Progenitor cell of endocrine pancreas (in vitro differentiated cells): ENCODE measurements at regions not wholly inside any gene's neighbourhood (a gene's known extent, or its start where the extent isn't known, plus 50 kb on each side); places are given as distances from the start of the nearest gene placed in this dataset.

Source experiments
- DNase-seq: peaks from one replicate; pipeline ENCODE4 v3.0.0; 2021; ENCODE audit warnings: low spot score; ENCODE audit not compliant: unreplicated experiment
- H3K27ac Mint-ChIP-seq: 2 replicates; pipeline ENCODE4 v1.8.0; 2021; ENCODE audit warnings: mild to moderate bottlenecking, moderate library complexity, mixed read lengths
- H3K27me3 Mint-ChIP-seq: 2 replicates; pipeline ENCODE4 v1.8.0; 2021; ENCODE audit warnings: mixed read lengths
- H3K36me3 Mint-ChIP-seq: 2 replicates; pipeline ENCODE4 v1.8.0; 2022; ENCODE audit warnings: mixed read lengths; ENCODE audit not compliant: insufficient read depth
- H3K4me1 Mint-ChIP-seq: 2 replicates; pipeline ENCODE4 v1.8.0; 2021; ENCODE audit warnings: low read depth, mixed read lengths
- H3K4me3 Mint-ChIP-seq: 2 replicates; pipeline ENCODE4 v1.8.0; 2021; ENCODE audit warnings: low read depth, mild to moderate bottlenecking, moderate library complexity, mixed read lengths
- H3K9me3 Mint-ChIP-seq: 2 replicates; pipeline ENCODE4 v1.8.0; 2021; ENCODE audit warnings: low read depth, mixed read lengths
- TF ChIP-seq, protein P1 (sequence below): fragments of 200-600 bp; sonication (generic); IDR thresholded peaks from one replicate; pipeline ENCODE4 v1.5.0; 2021; ENCODE audit warnings: antibody characterized with exemption, mild to moderate bottlenecking; ENCODE audit not compliant: unreplicated experiment

DNA sequence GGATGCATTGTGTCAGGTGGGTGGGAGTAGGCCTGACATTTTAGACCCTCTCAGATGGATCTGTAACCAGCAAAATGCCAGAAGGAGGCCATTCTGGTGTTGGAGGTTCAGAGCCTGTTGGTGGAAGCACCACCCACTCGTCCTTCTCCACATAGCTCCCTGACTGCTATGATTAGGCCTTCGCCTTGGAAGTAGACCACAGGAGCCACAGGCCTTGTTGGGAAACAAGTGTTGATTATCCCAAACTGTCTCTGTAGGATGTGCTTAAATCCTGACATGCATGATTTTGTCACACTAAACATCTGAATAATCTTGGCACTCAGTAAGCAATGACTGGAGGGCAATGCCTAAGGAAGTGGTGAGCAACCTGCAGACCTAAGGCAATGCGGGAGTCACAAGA is 117.2 kb upstream of the LY86 start:
- peaks cover 12% of the 10 kb centered on the region for H3K9me3 Mint-ChIP-seq
- H3K4me1 Mint-ChIP-seq, result no peaks in the 10 kb centered on the region
- TF ChIP-seq, protein P1, sequence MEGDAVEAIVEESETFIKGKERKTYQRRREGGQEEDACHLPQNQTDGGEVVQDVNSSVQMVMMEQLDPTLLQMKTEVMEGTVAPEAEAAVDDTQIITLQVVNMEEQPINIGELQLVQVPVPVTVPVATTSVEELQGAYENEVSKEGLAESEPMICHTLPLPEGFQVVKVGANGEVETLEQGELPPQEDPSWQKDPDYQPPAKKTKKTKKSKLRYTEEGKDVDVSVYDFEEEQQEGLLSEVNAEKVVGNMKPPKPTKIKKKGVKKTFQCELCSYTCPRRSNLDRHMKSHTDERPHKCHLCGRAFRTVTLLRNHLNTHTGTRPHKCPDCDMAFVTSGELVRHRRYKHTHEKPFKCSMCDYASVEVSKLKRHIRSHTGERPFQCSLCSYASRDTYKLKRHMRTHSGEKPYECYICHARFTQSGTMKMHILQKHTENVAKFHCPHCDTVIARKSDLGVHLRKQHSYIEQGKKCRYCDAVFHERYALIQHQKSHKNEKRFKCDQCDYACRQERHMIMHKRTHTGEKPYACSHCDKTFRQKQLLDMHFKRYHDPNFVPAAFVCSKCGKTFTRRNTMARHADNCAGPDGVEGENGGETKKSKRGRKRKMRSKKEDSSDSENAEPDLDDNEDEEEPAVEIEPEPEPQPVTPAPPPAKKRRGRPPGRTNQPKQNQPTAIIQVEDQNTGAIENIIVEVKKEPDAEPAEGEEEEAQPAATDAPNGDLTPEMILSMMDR, result no peak
- H3K27me3 Mint-ChIP-seq, result peaks cover 10% of the 10 kb centered on the region
- DNase-seq, result no peak
- peaks cover 2% of the 10 kb centered on the region for H3K36me3 Mint-ChIP-seq
- H3K4me3 Mint-ChIP-seq, result no peak overlapping the region
- no peak overlapping the region for H3K27ac Mint-ChIP-seq

- TF ChIP-seq, protein P1, result no peak
- H3K36me3 Mint-ChIP-seq, result peaks cover 2% of the 10 kb centered on the region
- no peak overlapping the region for H3K4me3 Mint-ChIP-seq
- H3K27ac Mint-ChIP-seq, result peak overlapping the region; percentile 47
- peaks cover 12% of the 10 kb centered on the region for H3K9me3 Mint-ChIP-seq
- peaks cover 7% of the 10 kb centered on the region for H3K27me3 Mint-ChIP-seq
- no peak for DNase-seq
- no peaks in the 10 kb centered on the region for H3K4me1 Mint-ChIP-seq
These were observed 114.2 kb upstream of the LY86 start for GRCh38 chr6:6474170-6474920.

DNA sequence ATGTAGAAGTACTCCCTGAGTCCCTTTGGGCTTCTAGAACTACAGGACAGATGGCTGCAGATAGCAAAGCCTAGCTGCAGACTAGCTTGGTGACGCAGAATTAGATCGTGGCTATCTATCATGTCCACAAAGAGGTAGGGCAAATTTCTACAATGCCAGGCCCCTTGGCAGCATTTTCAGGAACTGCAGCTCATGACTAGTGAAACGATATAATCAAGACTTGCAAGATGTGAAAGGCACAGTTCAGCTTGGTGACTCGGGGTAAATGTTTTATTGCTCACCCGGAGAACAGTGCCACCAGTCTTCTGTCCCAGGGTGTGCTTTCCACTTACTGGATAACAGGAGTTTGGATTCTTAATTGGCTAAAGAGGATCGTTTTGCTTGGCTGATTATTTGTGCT is 108.7 kb upstream of the LY86 start:
- Mint-ChIP-seq H3K36me3 (no peaks in the 10 kb centered on the region), H3K27me3 (peaks cover 4% of the 10 kb centered on the region), H3K27ac (no peak overlapping the region), H3K4me3 (no peak overlapping the region), H3K4me1 (no peaks in the 10 kb centered on the region), H3K9me3 (peaks cover 7% of the 10 kb centered on the region)
- no peak for DNase-seq
- TF ChIP-seq, protein P1, result no peak

- TF ChIP-seq, protein P1, result no peak
- peaks cover 7% of the 10 kb centered on the region for H3K9me3 Mint-ChIP-seq
- H3K36me3 Mint-ChIP-seq, result no peaks in the 10 kb centered on the region
- no peaks in the 10 kb centered on the region for H3K4me1 Mint-ChIP-seq
- H3K27me3 Mint-ChIP-seq, result peaks cover 8% of the 10 kb centered on the region
- H3K4me3 Mint-ChIP-seq, result no peak overlapping the region
- no peak overlapping the region for H3K27ac Mint-ChIP-seq
- DNase-seq, result no peak
These were observed 106.3 kb upstream of the LY86 start for GRCh38 chr6:6482256-6482655.

DNA sequence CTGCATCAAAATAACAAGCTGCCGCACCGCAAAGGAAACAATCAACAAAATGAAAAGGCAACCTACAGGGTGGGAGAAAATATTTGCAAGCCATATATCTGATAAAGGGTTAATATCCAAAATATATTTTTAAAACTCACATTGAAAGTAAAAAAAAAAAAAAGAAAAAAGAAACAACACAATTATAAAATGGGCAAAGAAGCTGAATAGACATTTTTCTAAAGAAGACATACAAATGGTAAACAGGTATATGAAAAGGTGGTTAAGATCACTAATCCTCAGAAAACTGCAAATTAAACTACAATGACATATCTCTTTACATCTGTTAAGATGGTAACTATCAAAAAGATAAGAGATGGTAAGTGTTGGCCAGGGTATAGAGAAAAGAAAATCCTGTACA is 105.4 kb upstream of the LY86 start:
- H3K4me1 Mint-ChIP-seq, result no peaks in the 10 kb centered on the region

More for the DNA sequence above, 105.4 kb upstream of the LY86 start:
- Mint-ChIP-seq H3K27me3 (peaks cover 10% of the 10 kb centered on the region), H3K4me3 (no peak overlapping the region), H3K27ac (no peak overlapping the region), H3K9me3 (peaks cover 7% of the 10 kb centered on the region), H3K36me3 (no peaks in the 10 kb centered on the region)
- no peak for DNase-seq
- TF ChIP-seq, protein P1, result no peak
